ENCODE measurements at regions not wholly inside any gene's neighbourhood (a gene's known extent, or its start where the extent isn't known, plus 50 kb on each side); places are given as distances from the start of the nearest gene placed in this dataset.

GRCh38 chr5:115686051-115686737 is 60.4 kb upstream of the TMED7 start:
- TF ChIP-seq POLR2AphosphoS5 (IDR thresholded peaks at IDR 0.05; ENCODE audit: low read depth, low read length), result no peak
- no peak for TF ChIP-seq POLR2A (IDR thresholded peaks at IDR 0.05; ENCODE audit: low read depth, low read length)
- no peak for TF ChIP-seq TAF1 (IDR thresholded peaks at IDR 0.05; ENCODE audit: low read depth, low read length)
- no peak for TF ChIP-seq POU2F2 (IDR thresholded peaks at IDR 0.05; ENCODE audit: low read depth, low read length)
- no peak for TF ChIP-seq PAX5 (IDR thresholded peaks at IDR 0.05; ENCODE audit: insufficient read depth, low read length, severe bottlenecking)
- TF ChIP-seq SPI1 (IDR thresholded peaks at IDR 0.05; ENCODE audit: low read depth, low read length), result no peak
